ENCODE measurements at regions not wholly inside any gene's neighbourhood (a gene's known extent, or its start where the extent isn't known, plus 50 kb on each side); places are given as distances from the start of the nearest gene placed in this dataset.

DNA sequence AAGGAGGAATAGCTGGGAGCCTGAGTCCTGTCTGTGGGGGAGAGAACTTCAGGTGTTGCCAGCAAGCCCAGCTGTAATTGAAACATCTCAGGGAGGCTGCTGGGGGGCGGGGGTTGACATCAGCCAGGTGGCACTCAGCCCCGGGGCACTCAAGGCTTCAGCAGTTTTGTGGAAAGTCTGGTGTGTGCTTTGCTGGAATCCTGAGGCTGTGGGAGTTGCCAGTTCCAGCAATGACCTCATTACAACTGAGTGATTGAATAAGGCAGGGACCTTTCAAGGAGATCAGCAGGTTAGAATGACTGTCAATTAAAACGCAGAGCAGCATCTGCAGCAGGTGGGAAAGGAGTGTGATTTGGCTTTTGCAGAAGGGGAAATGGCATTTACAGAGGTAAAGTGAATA lies 75.7 kb downstream of the FAM43A start (continued):
- TF ChIP-seq, protein P1, sequence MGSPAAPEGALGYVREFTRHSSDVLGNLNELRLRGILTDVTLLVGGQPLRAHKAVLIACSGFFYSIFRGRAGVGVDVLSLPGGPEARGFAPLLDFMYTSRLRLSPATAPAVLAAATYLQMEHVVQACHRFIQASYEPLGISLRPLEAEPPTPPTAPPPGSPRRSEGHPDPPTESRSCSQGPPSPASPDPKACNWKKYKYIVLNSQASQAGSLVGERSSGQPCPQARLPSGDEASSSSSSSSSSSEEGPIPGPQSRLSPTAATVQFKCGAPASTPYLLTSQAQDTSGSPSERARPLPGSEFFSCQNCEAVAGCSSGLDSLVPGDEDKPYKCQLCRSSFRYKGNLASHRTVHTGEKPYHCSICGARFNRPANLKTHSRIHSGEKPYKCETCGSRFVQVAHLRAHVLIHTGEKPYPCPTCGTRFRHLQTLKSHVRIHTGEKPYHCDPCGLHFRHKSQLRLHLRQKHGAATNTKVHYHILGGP (tag by site-specific recombination; IDR thresholded peaks at IDR 0.05): no peak
- TF ChIP-seq, protein P2, sequence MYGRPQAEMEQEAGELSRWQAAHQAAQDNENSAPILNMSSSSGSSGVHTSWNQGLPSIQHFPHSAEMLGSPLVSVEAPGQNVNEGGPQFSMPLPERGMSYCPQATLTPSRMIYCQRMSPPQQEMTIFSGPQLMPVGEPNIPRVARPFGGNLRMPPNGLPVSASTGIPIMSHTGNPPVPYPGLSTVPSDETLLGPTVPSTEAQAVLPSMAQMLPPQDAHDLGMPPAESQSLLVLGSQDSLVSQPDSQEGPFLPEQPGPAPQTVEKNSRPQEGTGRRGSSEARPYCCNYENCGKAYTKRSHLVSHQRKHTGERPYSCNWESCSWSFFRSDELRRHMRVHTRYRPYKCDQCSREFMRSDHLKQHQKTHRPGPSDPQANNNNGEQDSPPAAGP (tag by site-specific recombination; IDR thresholded peaks at IDR 0.05): peak; percentile 61; the same call in 1 of the 2 replicates
- TF ChIP-seq ZNF2 (tag by site-specific recombination; IDR thresholded peaks at IDR 0.05) (0 out of 2 replicates have a peak, but pooled peaks have one; percentile 21), SCRT2 (tag by site-specific recombination; IDR thresholded peaks at IDR 0.05) (peak; percentile 90), SP2 (tag by site-specific recombination; IDR thresholded peaks at IDR 0.05) (peak; percentile 50), ZNF341 (tag by site-specific recombination; IDR thresholded peaks at IDR 0.05; ENCODE audit: low read depth) (0 out of 2 replicates have a peak, but pooled peaks have one; percentile 15), ZNF701 (tag by site-specific recombination; IDR thresholded peaks at IDR 0.05) (no peak), ZEB2 (tag by site-specific recombination; IDR thresholded peaks at IDR 0.05) (peak; percentile 44; the same call in 1 of the 2 replicates), FEZF1 (tag by site-specific recombination; IDR thresholded peaks at IDR 0.05) (no peak), ZFP3 (tag by site-specific recombination; IDR thresholded peaks at IDR 0.05; ENCODE audit: low read depth) (no peak), ZNF366 (tag by site-specific recombination; conservative IDR thresholded peaks at IDR 0.05) (peak; percentile 63; the same call in 1 of the 2 replicates), ZNF394 (tag by site-specific recombination; IDR thresholded peaks at IDR 0.05; ENCODE audit: borderline replicate concordance) (peak; percentile 40; the same call in 1 of the 2 replicates), ZBTB8A (tag by site-specific recombination; IDR thresholded peaks at IDR 0.05) (0 out of 2 replicates have a peak, but pooled peaks have one; percentile 17)
- TF ChIP-seq, protein P3, sequence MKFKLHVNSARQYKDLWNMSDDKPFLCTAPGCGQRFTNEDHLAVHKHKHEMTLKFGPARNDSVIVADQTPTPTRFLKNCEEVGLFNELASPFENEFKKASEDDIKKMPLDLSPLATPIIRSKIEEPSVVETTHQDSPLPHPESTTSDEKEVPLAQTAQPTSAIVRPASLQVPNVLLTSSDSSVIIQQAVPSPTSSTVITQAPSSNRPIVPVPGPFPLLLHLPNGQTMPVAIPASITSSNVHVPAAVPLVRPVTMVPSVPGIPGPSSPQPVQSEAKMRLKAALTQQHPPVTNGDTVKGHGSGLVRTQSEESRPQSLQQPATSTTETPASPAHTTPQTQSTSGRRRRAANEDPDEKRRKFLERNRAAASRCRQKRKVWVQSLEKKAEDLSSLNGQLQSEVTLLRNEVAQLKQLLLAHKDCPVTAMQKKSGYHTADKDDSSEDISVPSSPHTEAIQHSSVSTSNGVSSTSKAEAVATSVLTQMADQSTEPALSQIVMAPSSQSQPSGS (tag by site-specific recombination; IDR thresholded peaks at IDR 0.05; ENCODE audit: low read depth): peak; percentile 90
- TF ChIP-seq, protein P4, sequence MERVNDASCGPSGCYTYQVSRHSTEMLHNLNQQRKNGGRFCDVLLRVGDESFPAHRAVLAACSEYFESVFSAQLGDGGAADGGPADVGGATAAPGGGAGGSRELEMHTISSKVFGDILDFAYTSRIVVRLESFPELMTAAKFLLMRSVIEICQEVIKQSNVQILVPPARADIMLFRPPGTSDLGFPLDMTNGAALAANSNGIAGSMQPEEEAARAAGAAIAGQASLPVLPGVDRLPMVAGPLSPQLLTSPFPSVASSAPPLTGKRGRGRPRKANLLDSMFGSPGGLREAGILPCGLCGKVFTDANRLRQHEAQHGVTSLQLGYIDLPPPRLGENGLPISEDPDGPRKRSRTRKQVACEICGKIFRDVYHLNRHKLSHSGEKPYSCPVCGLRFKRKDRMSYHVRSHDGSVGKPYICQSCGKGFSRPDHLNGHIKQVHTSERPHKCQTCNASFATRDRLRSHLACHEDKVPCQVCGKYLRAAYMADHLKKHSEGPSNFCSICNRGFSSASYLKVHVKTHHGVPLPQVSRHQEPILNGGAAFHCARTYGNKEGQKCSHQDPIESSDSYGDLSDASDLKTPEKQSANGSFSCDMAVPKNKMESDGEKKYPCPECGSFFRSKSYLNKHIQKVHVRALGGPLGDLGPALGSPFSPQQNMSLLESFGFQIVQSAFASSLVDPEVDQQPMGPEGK (tag by site-specific recombination; IDR thresholded peaks at IDR 0.05): peak; percentile 68
- TF ChIP-seq, protein P5, sequence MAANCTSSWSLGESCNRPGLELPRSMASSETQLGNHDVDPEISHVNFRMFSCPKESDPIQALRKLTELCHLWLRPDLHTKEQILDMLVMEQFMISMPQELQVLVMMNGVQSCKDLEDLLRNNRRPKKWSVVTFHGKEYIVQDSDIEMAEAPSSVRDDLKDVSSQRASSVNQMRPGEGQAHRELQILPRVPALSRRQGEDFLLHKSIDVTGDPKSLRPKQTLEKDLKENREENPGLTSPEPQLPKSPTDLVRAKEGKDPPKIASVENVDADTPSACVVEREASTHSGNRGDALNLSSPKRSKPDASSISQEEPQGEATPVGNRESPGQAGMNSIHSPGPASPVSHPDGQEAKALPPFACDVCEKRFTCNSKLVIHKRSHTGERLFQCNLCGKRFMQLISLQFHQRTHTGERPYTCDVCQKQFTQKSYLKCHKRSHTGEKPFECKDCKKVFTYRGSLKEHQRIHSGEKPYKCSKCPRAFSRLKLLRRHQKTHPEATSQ (tag by site-specific recombination; IDR thresholded peaks at IDR 0.05): no peak

DNA sequence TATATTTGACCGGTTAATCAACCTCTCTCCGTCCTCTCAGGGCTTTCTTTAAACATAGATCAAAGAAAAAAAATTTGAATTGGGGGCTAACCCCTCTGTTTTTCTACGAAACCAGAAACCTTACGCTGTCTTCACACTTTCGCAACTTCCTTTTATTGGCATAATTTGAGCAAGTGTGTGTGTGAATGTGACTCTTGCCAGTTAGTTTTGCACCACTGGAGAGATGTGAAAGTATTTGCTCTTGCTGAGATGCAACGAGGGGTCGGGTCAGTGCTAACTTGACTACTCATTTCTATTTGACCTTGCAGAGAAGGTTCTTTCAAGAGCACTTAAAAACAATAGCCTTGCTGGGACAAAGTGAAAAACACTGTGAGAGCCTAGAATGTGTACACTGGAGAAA lies 81.2 kb downstream of the FAM43A start:
- no peaks in the 10 kb centered on the region for H3K36me3 ChIP-seq (ENCODE audit: control insufficient read depth in 2 of 2, insufficient read depth in 1 of 2, low read length in 2 of 2)
- no peaks in the 10 kb centered on the region for H3K4me1 ChIP-seq (ENCODE audit: control insufficient read depth, insufficient read depth, low read length)
- H3K9me3 ChIP-seq (ENCODE audit: control insufficient read depth, insufficient read depth, low read depth, low read length): no peaks in the 10 kb centered on the region
- TF ChIP-seq ZFHX2 (tag by site-specific recombination; conservative IDR thresholded peaks at IDR 0.05) (no peak), PRDM1 (tag by site-specific recombination; IDR thresholded peaks at IDR 0.05) (no peak), ZBTB20 (tag by site-specific recombination; IDR thresholded peaks at IDR 0.05) (no peak), ZNF768 (tag by site-specific recombination; IDR thresholded peaks at IDR 0.05) (no peak), ZNF19 (tag by site-specific recombination; IDR thresholded peaks at IDR 0.05; ENCODE audit: low read depth) (no peak), ZNF138 (tag by site-specific recombination; IDR thresholded peaks at IDR 0.05; ENCODE audit: borderline replicate concordance) (no peak), SCRT2 (tag by site-specific recombination; IDR thresholded peaks at IDR 0.05) (no peak), ZNF404 (tag by site-specific recombination; IDR thresholded peaks at IDR 0.05) (no peak), ZBTB1 (tag by site-specific recombination; IDR thresholded peaks at IDR 0.05) (no peak)
- CTCF ChIA-PET: no interaction called here
- POLR2A ChIA-PET: no interaction called here
- H3K4me3 ChIP-seq (ENCODE audit: low read depth, low read length): no peak overlapping the region
- H3K27ac ChIP-seq (ENCODE audit: extremely low read depth, low read depth, low read length): no peak overlapping the region
